HG02852 (cell line): ENCODE measurements at regions not wholly inside any gene's neighbourhood (a gene's known extent, or its start where the extent isn't known, plus 50 kb on each side); places are given as distances from the start of the nearest gene placed in this dataset.

Experiments used
- ATAC-seq: cut with Tn5 transposase; IDR thresholded peaks from one replicate; pipeline ENCODE4 v1.9.1; 2021; ENCODE audit warnings: mild to moderate bottlenecking, moderate library complexity; ENCODE audit not compliant: unreplicated experiment

DNA sequence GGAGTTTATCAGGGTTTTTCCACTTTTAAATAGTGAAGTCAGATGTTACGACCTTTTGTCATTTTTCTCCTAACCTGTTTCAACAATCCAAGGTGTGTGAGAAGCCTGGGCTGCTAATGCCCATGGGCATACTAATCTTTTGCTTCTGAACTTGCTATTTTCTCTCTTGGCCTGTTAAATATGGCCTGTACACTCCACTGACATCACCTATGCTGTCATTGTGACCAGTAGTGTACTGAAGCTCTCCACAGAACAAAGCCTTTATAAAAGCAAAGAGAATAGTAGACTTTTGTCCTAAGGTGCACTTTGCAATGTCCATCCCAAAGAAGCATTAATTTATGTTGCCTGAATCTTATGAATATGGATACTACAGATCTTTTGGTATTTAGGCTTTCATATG is 1490.5 kb downstream of the STIM2 start:
- ATAC-seq = no peak

GRCh38 chr4:28351826-28352225 is 1491.2 kb downstream of the STIM2 start:
- ATAC-seq = no peak

DNA sequence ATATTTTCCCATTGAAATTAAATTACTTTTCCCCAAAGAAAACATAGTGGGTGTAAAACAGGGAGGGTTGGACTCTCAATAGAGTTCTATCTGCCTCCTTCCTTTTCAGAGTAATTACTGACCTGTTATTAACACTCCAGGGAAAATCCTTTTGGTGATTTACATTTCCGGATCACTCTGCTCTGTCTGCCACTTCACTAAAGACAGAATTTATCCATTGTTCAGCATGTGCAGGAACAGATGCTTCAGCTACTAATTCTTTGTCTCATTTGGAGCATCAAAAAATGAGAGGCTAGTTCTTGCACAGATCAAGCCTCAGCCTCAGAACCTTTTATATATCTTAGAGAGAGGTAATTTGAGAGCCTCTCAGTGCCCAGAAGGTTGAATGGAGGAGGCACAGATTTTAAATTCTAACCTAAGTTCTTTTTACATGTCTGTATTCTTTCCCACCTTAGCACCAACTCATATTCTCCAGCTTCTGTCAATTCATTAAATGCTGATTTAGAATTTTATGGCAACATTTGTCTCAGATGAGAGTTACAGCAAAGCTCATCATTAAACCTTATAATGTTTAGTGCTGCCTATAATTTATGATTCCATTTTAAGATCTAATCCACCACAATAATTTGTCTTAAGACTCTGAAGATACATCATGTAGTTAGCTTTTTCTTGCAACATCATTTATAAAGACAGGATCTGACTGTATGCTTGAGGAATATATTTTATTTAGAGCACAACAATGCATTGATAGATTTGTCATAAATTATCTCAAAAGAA is 1494.4 kb downstream of the STIM2 start:
- ATAC-seq = no peak

GRCh38 chr4:28357990-28358389 is 1497.3 kb downstream of the STIM2 start:
- ATAC-seq = no peak

- no peak for ATAC-seq
These were observed 1498.0 kb downstream of the STIM2 start for GRCh38 chr4:28358606-28359005.

GRCh38 chr4:28360681-28361080 is 1500.0 kb downstream of the STIM2 start:
- ATAC-seq = no peak

DNA sequence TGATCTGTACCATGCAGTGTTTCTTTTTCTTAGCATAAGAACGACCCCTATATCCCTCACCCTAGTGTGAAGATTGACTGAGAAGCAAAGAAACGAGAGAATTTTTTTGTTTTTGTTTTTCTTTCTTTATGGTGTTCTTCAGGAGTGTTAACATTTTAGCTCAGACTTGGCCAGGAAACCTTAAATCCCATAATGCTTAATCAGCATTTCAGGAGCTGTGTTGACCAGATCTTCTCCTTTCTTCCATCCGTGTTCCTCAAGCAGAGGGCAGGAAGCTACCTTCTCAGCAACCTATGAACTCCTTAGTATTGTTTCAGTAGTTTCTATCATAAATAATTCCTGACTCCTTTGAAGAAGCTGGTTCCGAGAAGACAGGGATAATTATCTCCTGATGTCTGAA is 1501.5 kb downstream of the STIM2 start:
- ATAC-seq = no peak

DNA sequence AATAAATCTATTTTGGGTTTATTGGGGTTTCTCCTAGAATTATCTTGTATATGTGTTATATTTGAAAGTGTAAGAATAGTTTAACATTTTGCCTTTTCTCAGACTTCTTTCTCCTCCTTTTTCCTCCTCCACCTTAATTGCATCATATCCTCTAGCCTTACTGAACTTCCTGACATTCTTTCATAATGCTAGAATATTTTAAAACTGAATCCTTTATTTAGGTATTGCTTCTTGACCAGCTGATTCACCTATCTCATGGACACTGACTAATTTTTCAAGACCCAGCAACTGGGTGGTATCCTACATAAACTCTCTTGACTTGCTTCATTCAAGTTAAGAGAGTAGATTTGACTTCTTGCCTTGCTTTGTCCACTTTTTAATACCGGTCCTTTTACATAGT is 1508.9 kb downstream of the STIM2 start:
- no peak for ATAC-seq

GRCh38 chr4:28373191-28373590 is 1512.5 kb downstream of the STIM2 start:
- ATAC-seq = no peak

- ATAC-seq = no peak
These were observed 1513.0 kb downstream of the STIM2 start for GRCh38 chr4:28373601-28374000.

DNA sequence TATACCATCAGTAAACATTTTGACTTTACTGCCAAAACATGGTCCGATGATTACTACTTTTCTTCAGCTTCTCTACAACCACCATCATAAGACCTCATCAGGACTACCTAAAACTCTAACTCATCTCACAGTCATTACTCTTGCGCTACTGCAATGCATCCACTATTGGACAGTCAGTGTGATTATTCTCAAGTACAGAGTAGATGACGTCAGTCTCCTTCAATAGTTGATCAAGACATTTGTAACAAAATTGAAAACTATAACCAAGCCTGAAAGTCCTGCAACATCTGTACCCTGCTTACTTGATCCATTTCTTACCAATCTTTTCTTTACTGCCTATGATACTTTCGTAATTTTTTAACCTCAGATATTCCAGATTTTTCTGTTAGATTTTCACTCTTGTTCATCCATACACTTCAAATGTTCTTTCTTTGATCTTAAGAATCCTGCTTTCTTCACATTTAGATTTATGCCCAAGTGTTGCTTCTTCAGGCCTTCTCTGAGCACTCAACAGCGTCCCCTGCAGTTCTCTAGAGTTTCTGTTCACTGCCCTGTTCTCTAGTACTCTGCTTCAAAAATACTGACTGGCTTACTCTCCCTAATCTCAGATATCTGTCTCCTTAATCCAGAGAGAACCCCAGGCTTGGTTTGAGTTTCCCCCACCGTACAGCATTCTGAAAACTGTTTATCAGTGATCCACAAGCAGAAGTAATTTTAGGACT is 1517.6 kb downstream of the STIM2 start:
- ATAC-seq = no peak

DNA sequence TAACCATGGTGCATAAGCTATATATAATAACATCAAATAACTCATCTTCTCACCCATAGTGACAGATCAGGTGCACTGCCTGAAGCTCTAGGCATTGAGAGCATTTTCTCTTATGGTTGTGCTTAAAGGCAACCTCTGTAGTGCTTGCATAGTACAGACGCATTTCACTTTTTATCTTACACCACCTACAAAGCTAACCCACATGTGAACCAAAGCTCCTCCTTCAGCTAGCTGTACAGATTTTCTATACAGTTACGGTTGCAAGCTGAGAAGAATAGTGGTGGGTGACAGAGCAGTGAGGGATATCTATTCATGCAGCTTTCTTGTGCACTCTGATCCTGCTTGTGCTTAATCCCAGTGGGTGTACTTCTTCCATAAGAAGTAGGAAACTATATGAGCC is 1525.2 kb downstream of the STIM2 start:
- no peak for ATAC-seq

DNA sequence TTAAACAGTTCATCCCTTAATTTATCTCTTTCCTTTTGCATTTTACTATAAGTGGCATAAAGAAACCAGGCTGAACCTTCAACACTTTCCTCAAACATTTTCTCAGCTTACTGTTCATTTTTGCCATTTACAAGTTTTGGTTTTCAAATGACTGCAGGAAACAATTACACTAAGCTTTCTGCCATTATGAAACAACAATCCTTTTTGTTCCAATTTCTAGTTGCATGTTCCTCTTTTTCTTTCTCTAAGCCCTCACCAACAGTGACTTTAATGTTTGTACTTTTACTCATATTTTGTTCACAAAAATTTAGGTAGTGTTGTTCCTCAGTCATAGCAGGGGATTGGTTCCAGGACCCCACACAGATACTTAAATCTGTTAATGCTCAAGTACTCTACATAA is 1526.1 kb downstream of the STIM2 start:
- ATAC-seq = no peak

DNA sequence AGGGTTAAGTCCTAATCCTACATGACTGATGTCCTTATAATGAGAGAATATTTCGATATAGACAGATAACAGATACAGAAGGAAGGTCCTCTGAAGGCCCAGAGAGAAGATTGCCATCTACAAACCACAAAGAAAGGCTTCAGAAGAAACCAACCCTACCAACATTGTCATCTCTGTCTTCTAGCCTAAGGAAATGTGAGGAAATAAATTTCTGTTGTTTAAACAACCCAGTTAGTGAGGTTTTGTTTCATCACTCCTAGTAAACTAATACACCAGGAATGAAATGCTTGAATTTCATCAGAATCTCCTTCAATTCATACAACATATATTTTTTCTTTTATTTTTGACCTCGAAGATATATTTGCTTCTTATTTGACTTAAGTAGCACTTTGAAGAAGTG is 1527.8 kb downstream of the STIM2 start:
- ATAC-seq = no peak

DNA sequence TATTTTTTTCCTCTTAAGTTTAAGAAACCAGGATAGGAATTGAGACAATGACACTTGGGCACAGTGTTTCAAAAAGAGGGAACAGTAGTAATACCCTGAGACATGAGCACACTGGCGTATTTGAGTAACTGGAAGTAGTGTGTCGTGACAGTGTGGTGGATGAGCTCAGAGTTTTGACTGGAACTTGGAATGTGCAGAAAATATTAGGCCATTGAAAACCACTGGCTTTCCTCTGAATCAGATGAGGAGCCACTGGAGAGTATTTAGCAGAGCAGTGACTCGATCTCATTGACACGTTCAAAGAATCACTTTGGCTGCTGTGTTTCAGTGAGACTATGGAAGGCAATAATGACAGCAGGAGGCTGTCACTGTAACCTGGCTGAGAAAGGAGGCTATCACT is 1531.2 kb downstream of the STIM2 start:
- no peak for ATAC-seq

DNA sequence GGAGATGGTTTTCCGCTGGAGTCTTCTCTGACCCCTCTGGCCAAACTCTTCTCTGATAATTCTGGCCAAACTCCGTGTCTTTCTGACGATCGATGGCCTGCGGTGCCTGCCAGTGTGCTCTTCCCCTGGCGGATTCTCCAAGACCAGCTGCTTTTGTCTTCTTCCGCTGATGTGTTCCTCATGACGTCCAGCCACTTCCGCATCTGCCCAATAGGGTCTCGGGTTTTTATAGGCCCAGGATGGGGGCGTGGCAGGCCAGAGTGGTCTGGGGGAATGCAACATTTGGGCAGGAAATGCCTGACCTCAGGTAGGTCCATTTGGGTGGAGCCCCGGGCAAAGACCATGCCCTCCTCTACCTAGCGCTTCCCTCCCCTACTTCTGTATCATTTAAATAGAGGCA is 1542.1 kb downstream of the STIM2 start:
- no peak for ATAC-seq

GRCh38 chr4:28421221-28421620 is 1560.6 kb downstream of the STIM2 start:
- ATAC-seq = no peak

DNA sequence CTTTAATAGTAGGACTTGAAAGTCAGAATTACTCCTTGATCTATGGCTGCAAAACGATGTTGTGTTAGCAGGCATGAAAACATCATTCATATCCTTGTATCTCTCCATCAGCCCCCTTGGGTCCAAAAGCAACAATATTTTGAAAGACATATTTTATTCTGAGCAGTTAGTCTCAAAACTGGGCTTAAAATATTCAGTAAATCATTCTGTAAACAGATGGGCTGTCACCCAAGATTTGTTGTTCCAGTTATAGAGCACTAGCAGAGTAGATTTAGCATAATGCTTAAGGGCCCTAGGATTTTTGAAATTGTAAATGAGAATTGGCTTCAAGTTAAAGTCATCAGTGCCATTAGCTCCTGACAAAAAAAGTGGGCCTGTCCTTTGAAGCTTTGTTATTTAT is 1565.6 kb downstream of the STIM2 start:
- no peak for ATAC-seq

DNA sequence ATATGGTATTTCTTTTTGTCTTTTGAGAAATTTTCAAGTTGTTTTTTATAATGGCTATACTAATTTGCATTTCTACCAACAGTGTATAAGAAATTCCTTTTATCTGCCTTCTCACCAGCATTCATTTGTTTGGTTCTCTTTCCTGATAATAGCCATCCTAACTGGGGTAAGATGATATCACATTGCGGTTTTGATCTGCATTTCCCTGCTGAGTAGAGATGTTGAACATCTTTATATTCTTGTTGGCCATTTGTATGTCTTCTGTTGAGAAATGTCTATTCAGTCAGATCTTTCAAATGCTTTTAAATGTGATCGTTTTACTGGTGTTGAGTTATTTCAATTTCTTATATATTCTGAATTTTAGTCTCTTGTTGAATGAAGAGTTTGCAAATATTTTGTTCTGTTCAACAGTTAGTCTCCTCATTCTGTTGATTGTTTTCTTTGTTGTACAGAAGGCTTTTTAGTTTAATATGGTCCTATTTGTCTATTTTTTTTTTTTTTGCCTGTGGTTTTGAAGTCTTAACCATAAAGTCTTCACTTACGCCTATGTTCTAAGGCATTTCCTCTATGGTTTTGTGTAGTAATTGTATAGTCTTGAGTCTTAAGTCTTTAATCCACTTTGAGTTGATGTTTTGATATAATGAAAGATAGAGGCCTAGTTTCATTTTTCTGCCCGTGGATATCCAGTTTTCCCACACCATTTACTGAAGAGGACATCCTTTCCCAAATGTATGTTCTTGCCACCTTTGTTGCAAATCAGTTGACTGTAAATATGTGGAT is 1566.9 kb downstream of the STIM2 start:
- no peak for ATAC-seq

DNA sequence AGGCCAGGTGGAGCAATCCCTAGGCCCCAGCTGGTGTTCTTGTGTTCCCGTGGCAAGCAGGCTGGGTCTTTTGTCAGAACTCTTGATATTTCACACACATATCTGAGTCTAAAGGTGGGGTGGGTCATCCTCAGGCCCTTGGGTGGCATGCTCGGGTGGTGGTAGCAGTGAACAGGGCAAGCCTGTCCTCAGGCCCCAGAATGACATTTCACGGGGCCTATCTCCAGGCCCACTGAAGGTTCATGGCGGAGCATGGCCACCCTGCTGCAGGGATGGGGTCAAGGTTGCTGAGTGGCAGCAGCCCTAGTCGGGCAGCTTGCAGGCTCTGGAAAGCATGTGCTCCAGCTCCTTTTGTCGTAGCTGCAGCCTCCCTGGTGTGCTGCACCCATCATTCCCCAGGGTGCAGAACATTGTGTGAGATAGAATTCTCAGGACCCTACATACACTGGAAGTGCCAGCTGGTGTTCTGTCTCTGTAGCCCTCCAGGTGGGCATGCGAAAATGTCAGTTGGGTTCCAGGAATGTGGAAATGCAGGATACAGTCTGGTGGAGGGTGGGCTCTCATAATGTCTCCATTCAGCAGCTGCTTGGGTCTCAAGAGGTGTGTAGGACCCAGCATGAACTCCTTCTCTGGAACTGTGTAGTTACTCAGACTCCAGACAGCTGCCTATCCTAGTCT is 1571.8 kb downstream of the STIM2 start:
- no peak for ATAC-seq

GRCh38 chr4:28435314-28435713 is 1574.7 kb downstream of the STIM2 start:
- no peak for ATAC-seq
